HepG2 (cell line): ENCODE measurements at regions not wholly inside any gene's neighbourhood (a gene's known extent, or its start where the extent isn't known, plus 50 kb on each side); places are given as distances from the start of the nearest gene placed in this dataset.

Source experiments
- BCL6 ChIP-seq: IDR thresholded peaks from 2 replicates; pipeline ENCODE4 v1.6.1; 2016; ENCODE audit warnings: missing genetic modification reagents, missing compliant biosample characterization
- CENPT ChIP-seq: sonication (generic); formaldehyde crosslinking; IDR thresholded peaks from 2 replicates; pipeline ENCODE4 v1.8.0; 2022; ENCODE audit warnings: low read depth, mild to moderate bottlenecking, moderate library complexity, missing genetic modification reagents
- FOXJ3 ChIP-seq: sonication (generic); formaldehyde crosslinking; IDR thresholded peaks from 2 replicates; pipeline ENCODE4 v1.4.0; 2020; ENCODE audit warnings: missing genetic modification reagents, mild to moderate bottlenecking, borderline replicate concordance
- PLSCR1 ChIP-seq: sonication (generic); formaldehyde crosslinking; IDR thresholded peaks from 2 replicates; pipeline ENCODE4 v1.5.0; 2020; ENCODE audit warnings: missing genetic modification reagents, mild to moderate bottlenecking, borderline replicate concordance
- PREB ChIP-seq: sonication (generic); formaldehyde crosslinking; IDR thresholded peaks from 2 replicates; pipeline ENCODE4 v1.4.0; 2020; ENCODE audit warnings: missing genetic modification reagents
- SAFB2 ChIP-seq: sonication (generic); formaldehyde crosslinking; IDR thresholded peaks from 2 replicates; pipeline ENCODE4 v1.5.1; 2020; ENCODE audit warnings: missing genetic modification reagents, low read depth, mild to moderate bottlenecking, borderline replicate concordance
- SNAPC4 ChIP-seq: sonication (generic); formaldehyde crosslinking; IDR thresholded peaks from 2 replicates; pipeline ENCODE4 v1.4.0; 2020; ENCODE audit warnings: mild to moderate bottlenecking, missing genetic modification reagents
- TCF7 ChIP-seq: sonication (generic); IDR thresholded peaks from 2 replicates; pipeline ENCODE4 v1.6.1; 2016; ENCODE audit warnings: antibody characterized with exemption, low read depth
- TGIF2 ChIP-seq: IDR thresholded peaks from 2 replicates; pipeline ENCODE4 v1.6.1; 2016; ENCODE audit warnings: control low read depth, missing compliant biosample characterization
- USF2 ChIP-seq, 2 experiments: sonication (generic) in 1 of 2; formaldehyde crosslinking in 1 of 2; IDR thresholded peaks; 2 replicates each; pipeline versions ENCODE4 v1.5.1 to v1.6.1; 2011 to 2020; ENCODE audit warnings: borderline replicate concordance in 1 of 2, low read depth in 1 of 2, low read length in 1 of 2, mild to moderate bottlenecking in 1 of 2, missing genetic modification reagents in 1 of 2, moderate library complexity in 1 of 2
- ZNF121 ChIP-seq: sonication (generic); formaldehyde crosslinking; IDR thresholded peaks from 2 replicates; pipeline ENCODE4 v1.5.0; 2020; ENCODE audit warnings: mild to moderate bottlenecking, missing genetic modification reagents
- ZNF275 ChIP-seq: sonication (generic); formaldehyde crosslinking; IDR thresholded peaks from 2 replicates; pipeline ENCODE4 v1.8.0; 2022; ENCODE audit warnings: missing genetic modification reagents, mild to moderate bottlenecking, inconsistent platforms, borderline replicate concordance
- ZNF354B ChIP-seq: sonication (generic); formaldehyde crosslinking; IDR thresholded peaks from 2 replicates; pipeline ENCODE4 v1.8.0; 2022; ENCODE audit warnings: mild to moderate bottlenecking, missing genetic modification reagents
- ZNF512B ChIP-seq: sonication (generic); formaldehyde crosslinking; IDR thresholded peaks from 2 replicates; pipeline ENCODE4 v1.5.1; 2020; ENCODE audit warnings: missing genetic modification reagents, mild to moderate bottlenecking, borderline replicate concordance
- ZNF570 ChIP-seq: sonication (generic); formaldehyde crosslinking; IDR thresholded peaks from 2 replicates; pipeline ENCODE4 v1.4.0; 2020; ENCODE audit warnings: mild to moderate bottlenecking, missing genetic modification reagents, borderline replicate concordance

- TF ChIP-seq PREB = no peak
- TF ChIP-seq ZNF512B (CRISPR knock-in tag) = no peak; the same call in 1 of the 2 replicates
- no peak for TF ChIP-seq PLSCR1 (CRISPR knock-in tag)
- TF ChIP-seq SNAPC4 = no peak
- TF ChIP-seq TCF7 = peak; percentile 92
- TF ChIP-seq BCL6 (CRISPR knock-in tag) = peak; percentile 91
- no peak for TF ChIP-seq SAFB2 (CRISPR knock-in tag)
- no peak for TF ChIP-seq USF2 (IDR thresholded peaks at IDR 0.05; ENCODE audit: low read depth, low read length)
- peak; percentile 18; the same call in 1 of the 2 replicates for TF ChIP-seq USF2 (CRISPR knock-in tag; IDR thresholded peaks at IDR 0.05; ENCODE audit: borderline replicate concordance)
- no peak for TF ChIP-seq ZNF354B
- TF ChIP-seq ZNF275 (CRISPR knock-in tag) = no peak
- no peak for TF ChIP-seq CENPT (CRISPR knock-in tag)
- TF ChIP-seq ZNF570 (CRISPR knock-in tag) = no peak
- TF ChIP-seq FOXJ3 (CRISPR knock-in tag) = peak; percentile 49; the same call in 1 of the 2 replicates
- peak; percentile 52; the same call in 1 of the 2 replicates for TF ChIP-seq TGIF2 (CRISPR knock-in tag)
- TF ChIP-seq ZNF121 (CRISPR knock-in tag) = 0 out of 2 replicates have a peak, but pooled peaks have one; percentile 6
Measured at GRCh38 chr2:8612734-8613179, 69.1 kb upstream of the ID2 start (continued).
